GM21576 (cell line): ENCODE measurements at regions not wholly inside any gene's neighbourhood (a gene's known extent, or its start where the extent isn't known, plus 50 kb on each side); places are given as distances from the start of the nearest gene placed in this dataset.

ENCODE experiments used
- ATAC-seq: cut with Tn5 transposase; IDR thresholded peaks from one replicate; pipeline ENCODE4 v1.9.1; 2021; ENCODE audit warnings: mild to moderate bottlenecking, moderate library complexity; ENCODE audit not compliant: unreplicated experiment

DNA sequence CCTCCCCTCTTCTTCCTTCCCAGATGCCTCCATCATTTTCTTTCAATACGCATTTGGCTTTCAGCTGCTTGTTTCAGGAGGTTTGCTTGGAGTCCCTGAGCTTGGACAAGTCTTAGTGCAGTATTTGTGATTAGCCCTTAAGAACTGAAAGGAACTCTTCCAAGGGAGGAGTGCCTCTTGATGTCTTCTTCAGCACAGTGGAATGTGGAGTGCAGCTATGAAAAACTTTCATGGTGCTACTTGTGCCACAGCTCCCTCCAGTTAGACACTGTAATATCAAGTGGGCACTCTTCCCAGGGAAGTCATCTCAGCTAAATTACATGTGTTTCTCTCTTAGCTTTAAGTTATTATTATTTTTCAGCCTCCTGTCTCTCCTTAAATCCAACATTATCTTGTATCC, 173.1 kb downstream of the NECTIN3 start:
- ATAC-seq: no peak

GRCh38 chr3:111246967-111247760, 175.5 kb downstream of the NECTIN3 start:
- ATAC-seq: no peak

DNA sequence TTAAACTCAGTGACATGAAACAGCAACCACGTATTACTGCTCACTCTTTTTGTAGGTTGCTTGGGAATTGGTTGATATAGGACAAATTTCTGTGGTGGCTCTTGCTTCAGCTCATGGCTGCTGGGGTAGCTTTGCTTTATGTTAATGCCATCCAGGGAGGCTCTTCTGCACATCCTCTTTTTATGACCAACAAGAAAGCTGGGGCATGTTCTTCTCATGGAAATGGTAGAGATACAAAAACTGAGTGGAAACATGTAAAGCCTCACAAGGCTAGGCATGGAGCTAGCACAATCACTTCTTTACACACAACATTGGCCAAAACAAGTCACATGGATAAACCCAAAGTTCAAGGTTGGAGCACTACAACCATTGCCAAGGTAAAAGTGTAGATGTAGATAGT, 176.8 kb downstream of the NECTIN3 start:
- ATAC-seq: no peak

DNA sequence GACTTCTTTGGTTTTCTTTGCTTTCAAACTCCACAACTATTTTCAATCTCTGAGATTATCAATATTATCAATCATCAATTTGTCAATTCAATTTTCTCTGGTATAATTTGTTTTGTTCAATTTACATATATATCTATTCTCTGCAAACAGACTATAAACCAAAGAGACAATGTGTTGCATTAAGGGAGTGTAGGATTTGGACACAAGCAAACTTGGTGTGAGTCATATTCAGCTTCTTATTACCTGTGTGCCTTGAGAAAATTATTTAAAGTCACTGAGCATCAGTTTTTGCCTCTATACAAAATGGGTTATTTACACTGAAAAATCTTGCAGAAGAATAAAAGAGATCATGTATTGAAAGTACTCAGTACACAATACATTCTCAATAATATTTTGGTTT, 177.8 kb downstream of the NECTIN3 start:
- no peak for ATAC-seq

DNA sequence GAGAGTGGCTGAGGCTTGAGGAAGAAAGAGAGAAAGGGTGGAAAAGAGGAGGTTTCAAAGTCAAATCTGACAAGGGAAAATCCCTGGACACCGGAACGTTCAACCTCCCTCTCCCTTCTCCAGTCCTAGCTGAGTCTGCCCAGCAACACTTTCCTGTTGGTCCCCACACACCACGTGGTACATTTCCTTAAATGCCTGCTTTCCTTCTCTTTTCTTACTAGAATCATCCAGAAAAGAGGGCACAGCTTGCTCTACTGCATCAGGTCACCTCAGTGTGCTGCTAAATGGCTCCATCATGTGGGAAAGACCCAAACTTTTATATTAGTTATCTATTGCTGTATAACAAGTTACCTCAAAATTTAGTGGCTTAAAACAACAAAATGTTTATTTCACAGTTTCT, 181.2 kb downstream of the NECTIN3 start:
- ATAC-seq: no peak

DNA sequence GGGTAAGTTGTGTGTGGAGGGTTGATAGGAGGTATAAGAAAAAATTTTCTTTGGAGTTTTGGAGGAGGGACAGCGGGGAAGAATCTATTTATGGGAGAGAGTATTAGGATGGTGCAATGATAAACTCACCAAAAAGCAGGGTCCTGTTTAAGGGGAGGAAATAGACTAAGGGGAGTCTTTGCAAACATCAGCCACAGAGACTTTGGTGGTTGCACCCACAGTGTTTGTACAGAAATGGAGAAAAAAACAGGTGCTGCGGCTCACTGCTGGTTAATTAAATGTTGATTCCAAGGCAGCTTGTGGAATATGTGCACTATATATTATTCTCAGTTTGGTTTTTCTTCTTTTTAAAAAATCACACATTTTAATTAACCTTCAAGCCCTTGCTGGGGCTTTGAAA, 182.1 kb downstream of the NECTIN3 start:
- no peak for ATAC-seq

- no peak for ATAC-seq
Observed at GRCh38 chr3:111260878-111261277, 189.3 kb downstream of the NECTIN3 start.

DNA sequence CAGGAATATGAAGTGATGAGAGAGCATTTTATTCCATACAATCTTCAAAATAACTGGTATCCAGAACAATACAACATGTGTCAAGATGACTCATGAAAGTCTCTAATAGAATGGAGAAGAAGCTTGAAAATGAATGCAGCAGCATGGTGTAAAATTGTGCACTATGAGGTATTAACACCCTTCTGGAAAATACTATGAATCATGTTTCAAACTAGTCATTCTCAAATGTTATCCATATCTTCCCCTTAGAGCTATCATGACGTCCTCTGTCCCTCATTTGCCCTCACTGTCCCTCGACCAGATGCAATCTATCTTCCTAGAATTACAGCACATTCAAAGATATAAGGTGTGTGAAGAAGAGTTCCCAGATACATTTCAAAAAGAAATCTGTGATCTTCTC, 198.2 kb downstream of the NECTIN3 start:
- ATAC-seq: no peak

DNA sequence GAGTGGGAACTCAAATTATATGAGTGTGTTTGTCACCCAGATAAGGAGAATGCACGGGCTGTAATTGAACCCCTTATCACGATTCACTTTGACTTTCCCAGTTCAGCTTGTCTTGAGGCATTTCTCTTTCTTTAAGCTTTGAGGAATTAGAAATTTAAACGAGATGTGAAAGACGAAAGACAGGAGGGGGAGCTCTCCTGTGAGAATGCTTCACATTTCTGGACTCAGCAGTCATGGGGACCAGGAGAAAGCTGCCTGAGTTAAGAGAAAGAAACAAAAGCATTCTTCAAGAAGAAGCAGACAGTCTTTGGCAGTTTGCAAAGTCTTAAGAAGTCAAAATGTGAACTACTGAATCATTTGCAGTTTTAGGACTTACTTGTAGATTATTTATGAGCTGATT, 205.6 kb downstream of the NECTIN3 start:
- no peak for ATAC-seq

- no peak for ATAC-seq
Observed at GRCh38 chr3:111278959-111279358, 207.3 kb downstream of the NECTIN3 start.

GRCh38 chr3:111282024-111282423, 210.4 kb downstream of the NECTIN3 start:
- ATAC-seq: no peak

DNA sequence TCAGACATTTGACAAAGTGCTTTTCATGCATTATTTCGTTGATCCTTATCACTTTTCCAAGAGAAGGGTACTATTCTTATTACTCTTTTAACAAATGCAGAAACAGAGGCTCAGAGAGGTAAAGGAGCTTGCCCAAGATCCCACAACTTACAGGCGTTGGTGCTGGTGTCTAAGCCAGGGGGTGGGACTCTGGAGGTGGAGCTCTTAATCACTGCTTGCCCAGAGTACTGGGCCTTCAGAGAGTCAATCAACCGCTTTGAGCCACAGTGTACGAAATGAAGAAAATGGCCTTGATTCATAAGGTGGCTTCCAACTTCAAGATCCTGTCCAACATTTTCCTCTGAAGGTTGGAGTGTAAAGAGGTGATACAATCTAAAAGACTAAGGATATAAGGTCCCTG, 211.5 kb downstream of the NECTIN3 start:
- no peak for ATAC-seq

DNA sequence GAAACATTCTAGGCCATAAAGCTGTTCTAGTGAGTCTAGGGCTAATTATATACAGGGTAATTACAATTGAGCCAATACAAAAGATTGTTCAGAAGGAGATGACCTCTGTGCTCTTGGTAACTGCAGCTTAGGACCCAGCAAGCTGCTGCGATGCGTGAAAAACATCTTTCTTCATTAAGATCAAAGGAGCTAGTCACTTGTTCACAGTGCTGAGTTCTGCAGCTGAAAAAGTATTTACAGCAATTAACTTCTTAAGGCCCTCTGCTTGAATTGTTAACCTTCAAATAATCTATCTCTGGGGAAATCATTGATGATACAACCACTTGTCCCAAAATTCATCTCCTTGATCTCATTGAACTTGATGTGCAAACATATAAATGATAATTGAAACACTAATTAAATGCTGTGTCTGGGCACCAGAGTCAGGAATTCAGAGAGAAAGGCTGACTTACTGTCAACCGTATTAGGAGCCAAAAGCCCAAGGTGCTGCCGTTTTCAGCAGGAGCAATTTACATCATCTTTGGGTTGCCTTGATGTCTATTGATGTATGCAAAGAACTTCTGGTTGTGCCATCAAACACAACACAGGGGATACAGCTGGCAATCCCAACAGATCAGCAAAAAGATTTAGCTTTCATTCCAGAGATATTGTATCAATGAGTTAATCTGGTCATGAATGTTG, 213.0 kb downstream of the NECTIN3 start:
- ATAC-seq: no peak

GRCh38 chr3:111285184-111285538, 213.5 kb downstream of the NECTIN3 start:
- no peak for ATAC-seq

GRCh38 chr3:111285694-111286093, 214.1 kb downstream of the NECTIN3 start:
- no peak for ATAC-seq

DNA sequence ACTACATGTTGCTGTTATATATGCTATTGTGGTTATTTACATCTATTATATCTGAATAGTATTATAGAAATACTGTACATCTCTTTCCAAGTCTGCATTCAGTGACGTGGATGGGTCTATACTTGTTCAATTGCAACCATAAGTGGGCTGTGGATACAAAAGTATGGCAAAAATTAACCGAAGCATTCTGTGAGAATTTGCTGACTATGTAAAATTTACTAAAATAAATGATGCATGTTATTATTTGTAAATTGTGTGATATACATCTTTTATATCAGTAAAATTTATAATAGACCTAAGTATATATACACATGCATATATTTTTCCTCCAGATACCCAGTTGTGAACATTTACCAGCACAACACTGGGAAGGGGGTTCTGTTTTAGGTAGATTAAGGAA, 215.1 kb downstream of the NECTIN3 start:
- no peak for ATAC-seq

- no peak for ATAC-seq
Observed at GRCh38 chr3:111292117-111292516, 220.5 kb downstream of the NECTIN3 start.

DNA sequence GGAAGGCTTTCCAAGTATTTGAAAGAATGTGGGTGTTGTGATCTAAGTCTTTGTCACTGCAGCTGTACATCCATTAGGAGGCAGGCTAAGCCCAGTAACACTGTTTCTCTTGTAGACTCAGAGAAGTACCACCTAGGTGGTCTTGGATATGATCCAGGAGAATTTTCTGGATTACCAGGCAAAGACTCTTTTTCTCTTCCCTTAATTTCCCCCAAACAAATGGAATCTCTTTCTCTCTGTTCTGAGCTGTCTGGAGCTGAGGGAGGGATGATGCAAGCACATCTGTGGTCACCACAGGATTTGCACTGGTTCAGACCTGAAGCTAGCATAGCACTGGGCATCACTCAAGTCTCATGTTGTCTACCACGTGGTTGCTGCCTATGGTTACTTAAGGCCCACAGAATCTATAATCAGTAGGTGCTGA, 227.6 kb downstream of the NECTIN3 start:
- no peak for ATAC-seq

- no peak for ATAC-seq
Observed at GRCh38 chr3:111301238-111301798, 229.7 kb downstream of the NECTIN3 start.

DNA sequence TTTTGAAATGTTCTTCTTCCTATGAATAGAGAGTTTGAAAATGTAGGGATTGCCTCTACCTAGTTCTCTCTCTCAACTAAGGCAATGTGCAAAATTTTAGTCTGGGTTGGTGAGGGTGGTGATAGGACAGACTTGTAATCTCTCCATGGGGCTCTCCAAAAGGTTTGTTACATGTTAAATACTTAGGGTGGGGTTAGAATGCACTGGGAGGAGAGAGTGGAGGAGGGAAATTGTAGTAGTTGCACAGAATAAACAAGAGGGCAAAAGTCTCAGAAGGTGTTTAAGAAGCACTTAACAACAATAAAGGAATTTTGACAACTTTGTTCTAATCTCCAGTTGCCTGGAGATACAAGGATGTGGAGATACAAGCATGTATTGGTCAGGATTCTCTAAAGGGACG, 230.4 kb downstream of the NECTIN3 start:
- no peak for ATAC-seq

- no peak for ATAC-seq
Observed at GRCh38 chr3:111303760-111304159, 232.1 kb downstream of the NECTIN3 start.

DNA sequence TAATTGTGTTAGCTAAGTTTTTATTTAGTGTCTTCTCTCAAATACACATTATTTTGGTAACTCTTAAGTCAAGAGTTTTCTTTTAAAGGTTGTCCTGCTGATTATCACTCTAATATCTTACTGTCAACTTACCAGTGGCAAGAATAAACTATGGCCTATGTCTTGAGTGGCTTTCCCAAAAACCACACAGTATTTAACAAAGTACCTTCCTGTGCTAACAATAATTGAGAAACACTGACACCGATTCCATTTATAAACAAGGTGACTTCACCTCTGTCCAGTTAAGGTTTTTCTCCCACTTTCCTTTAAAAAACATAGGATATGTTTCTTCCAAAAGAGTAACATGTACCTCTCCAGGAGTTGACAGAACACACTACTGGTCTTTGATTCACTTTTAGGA, 234.3 kb upstream of the CD96 start:
- ATAC-seq: no peak
